ENCODE measurements at regions not wholly inside any gene's neighbourhood (a gene's known extent, or its start where the extent isn't known, plus 50 kb on each side); places are given as distances from the start of the nearest gene placed in this dataset.

DNA sequence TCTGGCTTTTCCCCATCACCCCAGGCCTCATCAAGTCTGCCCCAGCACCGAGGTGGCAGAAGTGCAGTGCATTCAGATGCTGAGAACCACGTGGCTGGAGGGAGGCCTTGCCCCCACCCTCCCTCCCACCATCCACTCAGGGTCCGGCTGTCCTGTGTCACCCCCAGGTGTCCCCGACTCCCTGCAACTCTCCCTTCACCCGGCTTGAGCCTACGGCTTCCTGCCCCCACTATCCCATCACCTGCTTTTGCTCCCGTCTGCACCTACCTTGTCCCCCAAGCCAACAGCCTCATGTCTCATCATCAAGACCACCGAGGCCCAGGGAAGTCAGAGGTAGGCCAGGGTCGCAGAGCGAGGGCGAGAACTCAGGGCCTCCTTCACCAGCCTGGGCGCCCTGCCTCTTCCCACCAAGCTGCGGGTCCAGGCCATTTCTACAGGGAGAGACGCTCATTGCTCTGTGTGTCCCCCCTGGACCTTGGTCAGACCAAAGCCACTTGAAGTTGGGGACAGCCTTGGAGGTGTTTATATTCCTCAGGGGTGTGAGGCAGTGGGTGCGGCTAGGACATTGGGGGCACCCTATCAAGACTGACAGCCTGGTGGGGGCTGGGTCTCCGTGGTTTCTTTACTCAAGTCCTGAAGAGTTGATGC, 66.2 kb upstream of the CCND1 start:
- no peak overlapping the region for H3K4me3 ChIP-seq
- 85 to 89% (median 87%) methylated on average over 16 of the region's 16 CpGs for WGBS, 5 donors
- H3K27ac ChIP-seq: no peak overlapping the region
- no peaks in the 10 kb centered on the region for H3K9me3 ChIP-seq
- no peak for TF ChIP-seq POLR2AphosphoS5 (IDR thresholded peaks at IDR 0.05)
- no peak for TF ChIP-seq EP300 (IDR thresholded peaks at IDR 0.05)
- TF ChIP-seq, protein P1, sequence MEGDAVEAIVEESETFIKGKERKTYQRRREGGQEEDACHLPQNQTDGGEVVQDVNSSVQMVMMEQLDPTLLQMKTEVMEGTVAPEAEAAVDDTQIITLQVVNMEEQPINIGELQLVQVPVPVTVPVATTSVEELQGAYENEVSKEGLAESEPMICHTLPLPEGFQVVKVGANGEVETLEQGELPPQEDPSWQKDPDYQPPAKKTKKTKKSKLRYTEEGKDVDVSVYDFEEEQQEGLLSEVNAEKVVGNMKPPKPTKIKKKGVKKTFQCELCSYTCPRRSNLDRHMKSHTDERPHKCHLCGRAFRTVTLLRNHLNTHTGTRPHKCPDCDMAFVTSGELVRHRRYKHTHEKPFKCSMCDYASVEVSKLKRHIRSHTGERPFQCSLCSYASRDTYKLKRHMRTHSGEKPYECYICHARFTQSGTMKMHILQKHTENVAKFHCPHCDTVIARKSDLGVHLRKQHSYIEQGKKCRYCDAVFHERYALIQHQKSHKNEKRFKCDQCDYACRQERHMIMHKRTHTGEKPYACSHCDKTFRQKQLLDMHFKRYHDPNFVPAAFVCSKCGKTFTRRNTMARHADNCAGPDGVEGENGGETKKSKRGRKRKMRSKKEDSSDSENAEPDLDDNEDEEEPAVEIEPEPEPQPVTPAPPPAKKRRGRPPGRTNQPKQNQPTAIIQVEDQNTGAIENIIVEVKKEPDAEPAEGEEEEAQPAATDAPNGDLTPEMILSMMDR (IDR thresholded peaks at IDR 0.05): no peak
- no peak for TF ChIP-seq POLR2A (IDR thresholded peaks at IDR 0.05)
- DNase-seq: no peak
- H3K36me3 ChIP-seq: no peaks in the 10 kb centered on the region
- intact Hi-C loops (cut with DNase I; ENCODE audit: low total_unique reads): no loop called here
- H3K4me1 ChIP-seq: peaks cover 0 to 4% (median 0%) of the 10 kb centered on the region in 4 donors
- peaks cover 0 to 42% (median 0%) of the 10 kb centered on the region in 3 donors for H3K27me3 ChIP-seq

DNA sequence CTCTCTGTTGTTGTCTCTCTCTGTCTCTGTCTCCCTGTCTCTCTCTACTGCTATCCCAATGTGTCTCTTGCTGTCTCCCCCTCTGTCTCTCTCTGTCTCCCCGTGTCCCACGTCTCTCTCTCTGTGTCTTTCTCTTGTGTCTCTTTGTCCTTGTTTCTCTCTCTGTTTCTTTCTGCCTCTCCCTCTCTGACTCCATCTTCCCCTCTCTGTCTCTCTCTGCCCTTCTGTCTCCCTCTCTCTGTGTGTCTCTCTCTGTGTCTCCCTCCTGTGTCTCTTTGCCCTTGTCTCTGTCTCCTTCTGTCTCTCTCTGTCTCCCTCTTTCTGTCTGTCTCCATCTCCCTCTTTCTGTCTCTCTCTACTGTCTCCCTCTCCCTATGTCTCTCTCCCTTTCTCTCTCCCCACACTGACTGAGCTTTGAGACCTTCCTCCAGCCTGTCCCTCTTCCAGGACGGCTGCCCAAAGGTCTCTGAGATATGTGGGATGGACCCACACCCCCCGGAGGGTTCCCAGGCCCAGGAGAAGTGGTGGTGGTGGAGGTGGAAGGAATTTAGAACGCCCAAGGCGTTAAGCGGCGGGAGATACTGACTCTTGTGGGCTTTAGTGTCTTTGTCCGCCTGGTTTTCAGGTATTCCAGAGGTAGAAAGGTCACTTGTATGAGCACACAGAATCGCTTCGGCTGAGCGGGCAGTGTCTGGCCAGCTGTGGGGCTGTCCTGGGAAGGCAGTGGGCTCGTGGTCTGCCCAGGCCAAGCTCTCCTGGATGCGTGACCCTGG, 65.5 kb upstream of the CCND1 start:
- TF ChIP-seq, protein P1 (IDR thresholded peaks at IDR 0.05): no peak
- TF ChIP-seq POLR2AphosphoS5 (IDR thresholded peaks at IDR 0.05) (no peak), POLR2A (IDR thresholded peaks at IDR 0.05) (no peak), EP300 (IDR thresholded peaks at IDR 0.05) (no peak)
- H3K36me3 ChIP-seq: no peaks in the 10 kb centered on the region
- no peak overlapping the region for H3K4me3 ChIP-seq
- H3K27me3 ChIP-seq: peaks cover 0 to 35% (median 0%) of the 10 kb centered on the region in 3 donors
- H3K4me1 ChIP-seq: peaks cover 0 to 4% (median 0%) of the 10 kb centered on the region in 4 donors
- no peak for DNase-seq
- H3K27ac ChIP-seq: no peak overlapping the region
- intact Hi-C loops (cut with DNase I; ENCODE audit: low total_unique reads): no loop called here
- H3K9me3 ChIP-seq: no peaks in the 10 kb centered on the region
- WGBS, 5 donors: 70 to 80% (median 74%) methylated on average over 10 to 14 of the region's 14 CpGs

DNA sequence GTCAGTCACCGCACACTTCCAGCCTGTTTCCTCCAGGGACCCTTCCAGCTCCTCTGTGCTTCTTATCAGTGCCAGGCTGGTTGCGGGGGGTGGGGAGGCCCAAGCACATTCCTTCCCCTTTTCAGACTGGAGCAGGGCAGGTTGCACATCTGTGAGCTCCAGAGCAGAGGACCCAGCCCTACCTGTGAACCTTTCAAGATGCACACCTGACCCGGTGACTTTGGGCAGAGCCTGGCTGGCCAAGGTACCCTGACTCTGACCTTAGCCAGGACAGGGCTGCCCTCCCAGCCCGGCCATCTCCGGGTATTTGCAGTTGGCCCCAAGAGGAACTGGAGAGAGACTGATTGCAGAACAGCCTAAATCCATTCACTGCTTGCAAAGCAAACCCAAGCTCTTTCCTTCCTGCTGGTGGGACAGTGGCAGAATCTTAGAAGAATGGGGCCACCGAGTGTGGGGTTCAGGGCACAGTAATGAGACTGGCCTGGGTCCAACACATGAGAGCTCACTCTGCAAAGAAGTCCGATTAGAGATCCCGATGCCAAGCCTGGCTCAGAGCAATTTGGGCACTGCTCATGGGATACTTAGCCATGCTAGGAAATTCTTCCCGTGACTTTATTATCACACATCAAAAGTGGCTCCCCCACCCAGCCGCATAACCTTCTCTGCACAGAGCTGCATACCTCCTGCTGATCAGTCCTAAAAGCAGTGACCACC, 64.7 kb upstream of the CCND1 start:
- TF ChIP-seq, protein P1 (IDR thresholded peaks at IDR 0.05): no peak
- TF ChIP-seq POLR2A (IDR thresholded peaks at IDR 0.05) (no peak), POLR2AphosphoS5 (IDR thresholded peaks at IDR 0.05) (no peak), EP300 (IDR thresholded peaks at IDR 0.05) (no peak)
- DNase-seq: peak in 1 of 2 donors; percentile 17
- Histone ChIP-seq H3K4me1 (peaks cover 0 to 4% (median 0%) of the 10 kb centered on the region in 4 donors), H3K36me3 (no peaks in the 10 kb centered on the region), H3K27me3 (peaks cover 0 to 27% (median 0%) of the 10 kb centered on the region in 3 donors), H3K9me3 (no peaks in the 10 kb centered on the region), H3K27ac (no peak overlapping the region), H3K4me3 (no peak overlapping the region)
- intact Hi-C loops (cut with DNase I; ENCODE audit: low total_unique reads): no loop called here
- 35 to 59% (median 50%) methylated on average over 8 to 10 of the region's 10 CpGs for WGBS, 5 donors

DNA sequence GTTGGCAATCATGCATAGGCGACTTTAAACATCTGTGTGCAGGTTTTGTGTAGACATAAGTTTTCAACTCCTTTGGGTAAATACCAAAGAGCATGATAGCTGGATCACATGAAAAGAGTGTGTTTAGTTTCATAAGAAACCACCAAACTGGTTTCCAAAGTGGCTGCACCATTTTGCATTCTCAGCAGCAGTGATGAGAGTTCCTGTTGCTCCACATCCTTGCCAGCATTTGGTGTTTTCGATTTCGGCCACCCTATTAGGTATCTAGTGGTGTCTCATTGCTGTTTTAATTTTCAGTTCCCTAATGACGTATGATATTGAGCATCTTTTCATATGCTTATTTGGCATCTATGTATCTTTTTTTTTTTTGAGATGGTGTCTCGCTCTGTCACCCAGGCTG, 62.8 kb upstream of the CCND1 start:
- no peak for TF ChIP-seq POLR2A (IDR thresholded peaks at IDR 0.05)
- TF ChIP-seq, protein P1 (IDR thresholded peaks at IDR 0.05): no peak
- no peak for TF ChIP-seq EP300 (IDR thresholded peaks at IDR 0.05)
- TF ChIP-seq POLR2AphosphoS5 (IDR thresholded peaks at IDR 0.05): no peak
- WGBS, 5 donors: 70 to 92% (median 91%) methylated on average over 5 of the region's 5 CpGs
- Histone ChIP-seq H3K4me1 (peaks cover 0 to 4% (median 0%) of the 10 kb centered on the region in 4 donors), H3K27ac (no peak overlapping the region), H3K36me3 (no peaks in the 10 kb centered on the region), H3K27me3 (peaks cover 0 to 27% (median 0%) of the 10 kb centered on the region in 3 donors), H3K4me3 (no peak overlapping the region), H3K9me3 (no peaks in the 10 kb centered on the region)
- intact Hi-C loops (cut with DNase I; ENCODE audit: low total_unique reads): no loop called here
- no peak for DNase-seq
